CMK (cell line): ENCODE measurements at regions not wholly inside any gene's neighbourhood (a gene's known extent, or its start where the extent isn't known, plus 50 kb on each side); places are given as distances from the start of the nearest gene placed in this dataset.

Source experiments
- DNase-seq: peaks from one replicate; pipeline ENCODE4 v3.0.0-alpha.2; 2010; ENCODE audit warnings: low read depth

GRCh38 chr14:56868660-56869059 lies 58.4 kb upstream of the OTX2 start:
- no peak for DNase-seq

DNA sequence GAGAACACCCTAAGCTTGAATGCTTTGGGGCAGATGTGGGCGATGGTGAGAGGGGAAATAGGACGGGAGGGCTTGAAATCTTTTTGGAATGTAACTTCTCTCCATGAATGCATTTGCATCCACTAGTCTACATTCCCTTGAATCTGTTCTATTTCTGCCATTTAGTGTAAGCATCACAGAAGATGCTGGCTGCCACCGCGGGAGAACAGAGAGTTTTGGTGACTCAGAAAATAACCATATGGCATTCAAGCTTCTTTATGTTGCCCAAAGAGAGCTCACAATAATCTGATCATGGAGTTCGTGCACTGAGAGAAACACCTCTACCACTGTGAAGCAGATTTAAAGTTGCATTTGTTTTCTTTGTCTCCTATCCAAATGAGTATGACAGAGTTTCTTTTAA lies 52.6 kb upstream of the OTX2 start:
- DNase-seq, result no peak

DNA sequence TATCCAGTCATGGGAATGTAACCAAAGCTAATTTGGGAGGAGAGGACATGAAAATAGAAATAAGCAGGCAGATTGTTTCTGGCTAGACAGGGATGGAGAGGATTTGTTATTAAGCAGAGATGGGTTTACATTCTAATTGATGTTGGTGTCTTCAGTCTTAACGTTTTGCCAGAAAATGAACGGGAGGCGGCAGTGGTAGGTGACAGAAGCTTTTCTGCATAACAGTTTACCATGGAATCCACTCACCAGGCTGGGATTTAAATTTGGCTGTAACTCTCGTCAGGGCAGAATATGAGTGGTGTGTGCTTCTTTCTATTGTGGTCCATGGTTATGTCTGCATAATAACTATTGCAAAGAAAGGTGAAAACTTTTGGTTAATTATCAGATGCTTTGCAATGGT lies 50.2 kb upstream of the OTX2 start:
- DNase-seq, result no peak
